ENCODE measurements at regions not wholly inside any gene's neighbourhood (a gene's known extent, or its start where the extent isn't known, plus 50 kb on each side); places are given as distances from the start of the nearest gene placed in this dataset.

- TF ChIP-seq CTCF (IDR thresholded peaks at IDR 0.05; ENCODE audit: poor library complexity) (no peak), EZH2phosphoT487 (IDR thresholded peaks at IDR 0.05; ENCODE audit: low read depth, severe bottlenecking, unreplicated experiment) (no peak), EZH2 (IDR thresholded peaks at IDR 0.05; ENCODE audit: borderline replicate concordance) (no peak)
Observed at GRCh38 chr13:78431328-78431727, 172.0 kb downstream of the POU4F1 start.

Measured in hepatocyte (in vitro differentiated cells).